Suppressor macrophage (primary cell): ENCODE measurements at regions not wholly inside any gene's neighbourhood (a gene's known extent, or its start where the extent isn't known, plus 50 kb on each side); places are given as distances from the start of the nearest gene placed in this dataset.
A peak's percentile ranks its signal among the peaks of the same experiment; 100 is the strongest.
"Not testable (repeated sequence)": the region's sequence is repeated elsewhere in the genome, so short reads cannot be mapped to it uniquely, and the experiment has no call there.

ENCODE experiments used
- DNase-seq, 4 experiments: peaks; one replicate each; pipeline ENCODE4 v3.0.0-alpha.2; 2020 to 2022

GRCh38 chr5:174608631-174609097 lies 115.7 kb upstream of the MSX2 start:
- DNase-seq: peak; percentile 81 to 86 (median 86)

DNA sequence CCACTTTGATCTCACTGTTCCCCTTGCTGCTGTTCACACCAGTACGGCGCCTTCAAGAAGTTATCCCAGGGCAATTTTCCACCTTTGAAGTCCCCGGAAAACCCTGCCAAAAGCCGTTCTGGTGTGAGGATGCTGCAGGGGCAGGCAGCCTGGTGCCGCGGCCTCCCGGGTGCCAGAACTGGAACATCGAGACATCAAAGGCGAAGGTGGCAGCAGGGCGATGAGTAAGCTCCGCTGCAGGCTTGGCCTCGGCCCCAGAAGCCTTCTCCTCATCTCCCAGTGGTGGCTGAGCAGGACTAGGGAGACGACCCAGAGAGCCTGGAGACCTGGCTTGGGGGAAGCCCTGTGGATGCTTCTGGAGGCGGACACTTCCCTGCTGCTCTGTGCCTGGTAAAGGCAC lies 115.3 kb upstream of the MSX2 start:
- no peak for DNase-seq

- DNase-seq: no peak
These were observed 113.4 kb upstream of the MSX2 start for GRCh38 chr5:174610968-174611367.

DNA sequence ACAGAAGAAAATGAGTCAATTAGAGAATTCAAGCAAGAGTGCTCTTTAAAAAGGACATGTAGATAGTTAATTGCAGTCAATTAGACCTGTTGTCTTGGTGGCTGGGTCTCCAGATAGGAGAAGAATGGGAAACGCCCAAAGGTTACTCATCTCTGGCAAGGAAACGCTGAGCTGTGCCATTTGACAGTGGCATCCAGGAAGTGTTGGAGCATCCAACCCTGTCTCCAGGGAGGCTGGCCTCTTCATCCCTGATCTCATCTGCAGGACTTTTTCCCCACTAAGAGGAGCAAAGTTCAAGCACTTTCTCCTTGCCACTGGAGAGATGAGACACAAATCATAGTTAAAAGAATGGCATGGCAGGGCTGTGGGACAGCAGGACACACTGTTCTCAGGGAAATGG lies 111.7 kb upstream of the MSX2 start:
- no peak for DNase-seq

DNA sequence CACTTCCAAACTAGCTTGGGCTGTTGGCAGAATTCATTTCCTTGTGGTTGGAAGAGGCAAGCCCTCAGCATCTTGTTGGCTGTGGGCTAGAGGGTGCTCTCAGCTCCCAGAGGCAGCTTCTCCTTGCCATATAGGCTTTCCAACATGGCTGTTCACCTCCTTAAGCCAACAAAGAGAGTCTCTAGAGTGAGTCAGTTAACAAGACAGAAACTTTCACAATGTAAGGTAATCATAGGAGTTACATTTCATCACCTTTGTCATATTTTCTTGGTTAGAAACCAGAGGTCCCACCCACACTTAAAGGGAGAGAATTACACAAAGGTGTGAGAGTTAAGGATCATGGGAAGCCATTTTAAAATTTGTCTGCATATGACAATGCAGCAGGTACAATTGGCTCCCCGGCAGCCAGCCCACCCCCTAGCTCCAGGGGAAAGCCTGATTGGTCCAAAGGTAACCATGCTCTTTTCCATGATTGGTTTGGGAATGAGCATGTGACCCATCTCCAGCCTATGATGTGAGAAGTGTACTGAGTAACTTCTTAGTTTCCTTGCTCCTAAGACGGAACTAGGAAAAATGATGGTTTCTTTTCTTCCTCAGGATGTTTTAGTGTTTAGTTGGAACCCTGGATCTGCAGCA lies 109.8 kb upstream of the MSX2 start:
- no peak for DNase-seq

GRCh38 chr5:174616036-174616435 lies 108.3 kb upstream of the MSX2 start:
- DNase-seq: no peak

GRCh38 chr5:174617285-174617684 lies 107.1 kb upstream of the MSX2 start:
- DNase-seq: no peak

DNA sequence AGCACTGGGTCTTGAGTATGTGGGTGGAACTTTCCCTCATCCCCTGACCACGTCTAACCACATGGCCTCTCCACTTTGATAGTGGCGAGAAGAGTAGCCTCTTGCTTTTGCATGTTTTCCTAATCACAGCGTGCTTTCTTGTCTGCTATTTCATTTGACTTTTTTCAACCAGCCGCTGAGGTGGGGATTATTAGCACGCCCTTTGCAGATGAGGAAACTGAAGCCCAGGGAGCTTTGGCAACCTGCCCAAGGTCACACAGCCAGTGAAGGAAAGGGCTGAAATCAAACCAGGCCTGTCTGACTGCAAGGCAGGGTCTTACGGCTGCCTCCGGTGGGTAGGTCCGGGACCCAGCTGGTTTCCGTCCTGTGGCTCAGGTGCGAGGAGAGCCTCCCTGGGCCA lies 106.5 kb upstream of the MSX2 start:
- no peak for DNase-seq

DNA sequence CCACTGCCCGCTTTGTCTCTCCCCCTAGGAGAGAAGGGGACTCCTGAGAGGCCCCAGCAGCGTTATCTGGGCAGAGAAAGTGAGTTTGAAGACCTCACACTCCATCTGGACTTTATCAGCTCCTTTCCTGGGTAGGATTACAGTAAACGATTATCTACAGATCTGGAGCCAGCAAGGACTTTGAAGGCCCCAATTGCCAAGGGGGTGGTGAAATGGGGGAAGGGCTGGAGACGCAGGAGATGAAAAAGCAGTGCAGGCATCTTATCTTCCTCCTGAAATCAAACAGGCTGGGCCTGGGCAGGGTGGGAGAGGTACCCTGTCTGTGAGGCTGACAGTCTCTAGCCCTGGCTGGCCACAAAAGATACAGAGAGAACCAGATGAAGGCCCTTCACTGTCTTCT lies 105.8 kb upstream of the MSX2 start:
- DNase-seq: no peak

GRCh38 chr5:174622067-174622466 lies 102.3 kb upstream of the MSX2 start:
- DNase-seq: no peak

DNA sequence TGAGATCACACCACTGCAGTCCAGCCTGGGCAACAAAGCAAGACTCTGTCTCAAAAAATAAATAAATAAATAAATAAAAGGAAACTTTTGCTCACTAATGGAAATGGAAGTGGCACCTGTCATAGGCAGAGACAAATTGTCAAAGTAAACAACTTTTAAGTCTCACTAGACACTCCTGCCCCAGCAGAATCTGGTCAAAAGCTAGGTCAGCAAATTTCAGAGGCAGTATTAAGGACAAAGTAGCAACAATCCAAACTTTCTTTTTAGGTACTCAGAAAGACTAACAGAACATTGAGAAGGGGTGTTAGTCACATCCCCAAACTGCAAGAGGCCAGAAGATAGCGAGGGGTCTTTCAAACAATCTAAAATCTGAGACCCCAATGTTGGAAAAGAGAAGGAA lies 101.4 kb upstream of the MSX2 start:
- DNase-seq: no peak

DNA sequence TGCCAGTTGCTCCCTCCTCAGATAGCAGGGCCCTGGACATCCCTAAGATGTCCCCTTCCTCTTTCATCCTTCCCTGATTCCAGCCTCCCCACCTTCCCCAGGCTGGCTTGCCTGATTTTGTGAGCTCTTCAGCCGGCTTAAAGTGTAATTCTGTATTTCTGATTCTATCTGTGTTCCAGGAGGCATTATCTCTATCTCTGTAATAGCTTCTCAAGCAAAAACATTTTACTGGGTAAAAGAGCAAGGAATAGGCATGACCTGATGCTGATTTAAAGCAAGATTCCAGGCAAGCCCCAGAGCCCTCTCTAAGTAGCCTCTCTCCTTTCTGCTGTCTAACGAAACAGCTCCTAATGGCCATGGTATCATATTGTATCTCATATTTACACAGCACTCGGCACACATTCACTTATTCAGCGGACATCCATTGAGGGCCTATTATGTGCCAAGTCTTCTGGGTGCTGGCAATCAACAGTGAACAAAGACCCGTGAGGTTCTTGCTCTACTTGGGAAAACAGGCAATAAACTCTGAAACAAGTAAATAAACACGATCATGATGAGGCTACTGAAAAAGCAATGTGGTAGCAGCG lies 100.9 kb upstream of the MSX2 start:
- no peak for DNase-seq

DNA sequence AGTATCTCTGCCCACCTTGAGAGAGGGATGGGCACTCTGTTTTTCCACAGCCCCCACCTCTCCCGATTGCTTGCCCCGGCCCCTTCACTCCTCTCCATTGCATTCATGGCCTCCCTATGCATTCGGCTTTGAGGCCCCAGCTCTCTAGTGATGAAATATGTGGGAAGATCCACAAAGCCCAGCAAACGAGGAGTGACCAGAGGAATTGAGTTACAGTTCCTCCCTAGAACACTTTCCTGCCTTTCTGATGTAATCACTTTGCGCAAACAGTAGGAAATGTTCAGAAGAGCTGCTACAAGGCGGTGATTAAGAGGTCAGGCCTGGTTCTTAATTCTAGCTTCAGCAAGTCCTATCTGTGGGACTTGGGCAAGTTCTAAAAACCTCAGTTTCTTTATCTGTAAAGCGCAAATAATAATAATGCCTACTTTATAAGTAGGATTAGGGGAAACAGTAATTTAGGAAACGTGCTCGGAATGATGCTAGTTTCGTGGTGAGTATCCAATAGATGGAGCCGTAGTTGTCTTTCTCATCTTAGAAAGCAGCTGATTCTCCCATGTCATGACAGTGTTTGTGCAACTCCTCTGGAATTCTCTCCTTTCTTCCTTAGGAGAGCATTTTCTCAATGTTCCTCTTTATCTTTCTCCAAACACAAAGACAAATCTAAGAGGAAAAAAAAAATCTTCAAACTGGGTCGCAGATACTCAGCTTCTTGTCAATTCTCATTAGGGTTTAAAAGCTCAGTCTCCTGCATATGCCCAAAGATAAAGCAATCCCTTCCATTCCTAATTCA lies 99.5 kb upstream of the MSX2 start:
- DNase-seq: peak in 1 of 4 experiments; percentile 5

GRCh38 chr5:174625591-174626350 lies 98.6 kb upstream of the MSX2 start:
- no peak for DNase-seq

DNA sequence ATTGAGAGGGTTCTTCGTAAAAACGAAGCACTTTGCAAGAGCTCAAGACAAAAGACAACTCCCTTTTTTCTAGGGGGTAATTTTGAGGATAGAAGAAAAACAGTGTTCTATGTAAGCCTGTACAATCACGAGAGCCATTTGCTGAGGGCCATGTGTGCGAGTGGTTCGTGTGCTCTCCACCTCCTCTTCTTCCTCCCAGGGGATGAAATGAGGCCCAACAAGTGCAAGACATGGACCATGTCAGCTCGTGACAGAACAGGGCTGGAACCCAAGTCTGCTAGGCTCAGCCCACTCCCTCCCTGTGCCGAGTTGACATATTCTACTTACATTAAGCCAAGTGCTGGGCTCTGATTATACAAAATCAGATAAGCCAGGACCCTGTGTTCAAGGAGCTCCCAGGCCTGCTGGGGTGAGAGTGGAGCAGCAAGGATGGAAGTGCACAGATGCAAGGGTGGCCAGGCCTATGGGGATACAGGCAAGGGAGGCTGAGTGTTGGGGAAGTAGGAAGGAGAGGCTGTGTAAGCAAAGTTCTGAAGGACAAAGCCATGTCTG lies 97.9 kb upstream of the MSX2 start:
- DNase-seq: no peak

DNA sequence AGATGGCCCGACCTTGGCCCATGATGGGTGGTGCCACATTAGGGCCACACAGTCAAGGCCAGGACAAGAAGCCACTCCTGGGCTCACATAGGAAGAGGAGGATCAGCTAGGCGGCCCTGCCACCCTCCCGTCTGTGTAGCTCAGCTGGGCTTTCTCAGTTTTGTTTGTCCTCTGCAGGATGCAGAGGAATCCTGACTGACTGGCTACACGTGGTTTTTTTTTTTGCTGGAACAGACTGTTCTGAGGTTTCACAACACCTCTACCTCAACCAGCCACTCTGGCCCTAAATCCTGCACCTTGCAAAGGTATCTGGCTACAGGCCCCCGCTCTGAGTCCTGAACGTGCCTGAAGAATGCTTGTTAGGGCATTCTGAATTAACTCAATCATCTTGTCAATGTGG lies 88.3 kb upstream of the MSX2 start:
- DNase-seq: no peak

GRCh38 chr5:174642816-174643405 lies 81.5 kb upstream of the MSX2 start:
- no peak for DNase-seq

DNA sequence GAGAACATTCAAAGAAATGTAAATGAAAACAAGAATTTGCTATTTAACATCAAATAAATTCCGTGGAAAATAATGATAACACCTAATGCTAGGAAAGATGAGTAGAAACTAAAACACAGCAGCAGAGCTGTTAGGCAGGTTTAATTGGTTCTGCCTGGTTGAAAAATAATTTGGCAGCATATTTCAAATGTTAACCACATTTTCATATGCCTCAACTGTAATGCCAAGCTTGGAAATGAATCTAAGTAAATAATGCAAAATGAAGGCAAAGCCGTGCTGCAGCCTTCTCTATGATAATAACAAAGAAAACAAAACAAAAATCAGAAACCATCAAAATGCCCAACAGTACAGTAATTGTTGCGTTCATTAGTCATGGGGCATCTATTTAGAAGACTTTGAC lies 79.9 kb upstream of the MSX2 start:
- no peak for DNase-seq

- no peak for DNase-seq
These were observed 79.5 kb upstream of the MSX2 start for GRCh38 chr5:174644923-174645322.

DNA sequence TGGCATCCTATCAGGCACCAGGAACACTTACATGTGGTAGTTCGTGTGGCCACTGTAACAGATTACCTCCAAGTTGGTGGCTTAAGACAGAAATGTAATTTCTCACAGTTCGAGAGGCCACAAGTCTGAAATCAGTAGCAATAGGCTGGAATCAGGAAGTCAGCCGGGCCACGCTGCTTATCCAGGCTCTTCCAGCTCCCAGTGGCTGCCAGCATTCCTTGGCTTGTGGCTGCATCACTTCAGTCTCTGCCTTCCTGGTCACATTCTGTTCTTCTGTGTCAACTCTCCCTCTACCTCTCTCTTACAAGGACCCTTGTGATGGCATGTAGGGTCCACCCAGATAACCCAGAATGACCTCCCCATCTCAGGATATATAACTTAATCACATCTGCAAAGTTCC lies 78.7 kb upstream of the MSX2 start:
- DNase-seq: no peak

- not testable (repeated sequence) for DNase-seq
These were observed 75.8 kb upstream of the MSX2 start for GRCh38 chr5:174648618-174649017.

DNA sequence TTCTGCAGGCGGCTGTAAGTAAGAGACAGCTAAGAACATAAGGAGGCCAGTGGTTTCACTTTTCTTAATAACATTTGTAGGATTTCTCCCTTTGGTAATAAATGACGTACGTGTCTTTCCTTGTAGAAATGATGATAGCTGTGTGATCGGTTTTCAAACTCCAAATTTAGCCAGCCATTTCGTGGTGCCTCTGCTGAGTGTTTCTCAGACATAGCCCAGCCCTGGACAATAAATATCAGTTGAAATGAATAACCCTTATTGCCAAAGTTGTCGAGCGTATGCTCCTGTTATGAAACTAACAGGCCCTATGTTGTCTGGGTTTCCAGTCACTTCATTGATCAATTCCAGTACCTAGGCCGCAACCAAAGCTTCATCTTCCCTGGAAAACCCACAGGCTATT lies 75.0 kb upstream of the MSX2 start:
- DNase-seq: no peak

DNA sequence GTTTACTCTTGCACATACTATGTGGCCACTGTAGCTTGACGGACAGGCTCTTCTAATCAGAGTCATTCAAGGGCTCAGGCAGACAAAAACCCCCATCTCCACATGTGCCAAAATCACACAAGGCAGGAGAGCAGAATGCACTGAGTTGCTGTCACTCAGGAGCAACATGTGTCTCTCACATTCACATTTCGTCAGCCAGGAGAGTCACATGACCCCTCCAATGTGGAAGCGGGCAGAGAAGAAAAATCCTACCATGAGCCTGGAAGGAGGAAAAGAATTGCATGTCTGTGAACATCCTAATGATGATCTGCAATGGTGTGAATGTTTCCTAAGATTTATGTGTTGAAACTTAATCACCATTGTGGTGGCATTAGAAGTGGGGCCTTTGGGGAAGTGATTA lies 69.9 kb upstream of the MSX2 start:
- DNase-seq: no peak
